ENCODE measurements at regions not wholly inside any gene's neighbourhood (a gene's known extent, or its start where the extent isn't known, plus 50 kb on each side); places are given as distances from the start of the nearest gene placed in this dataset.

GRCh38 chr1:22386774-22387173 is 64.9 kb upstream of the ZBTB40 start:
- Histone ChIP-seq H3K4me2 (ENCODE audit: low read length) (no peak overlapping the region), H4K20me1 (ENCODE audit: control insufficient read depth, insufficient read depth, low read depth, low read length) (no peaks in the 10 kb centered on the region), H3K79me2 (ENCODE audit: control insufficient read depth, low read length) (no peaks in the 10 kb centered on the region), H3K27ac (ENCODE audit: low read depth, low read length) (no peak overlapping the region), H3K27me3 (ENCODE audit: control insufficient read depth, low read length) (no peaks in the 10 kb centered on the region), H3K36me3 (ENCODE audit: control insufficient read depth, low read length) (no peaks in the 10 kb centered on the region), H3K4me3 (ENCODE audit: low read length) (no peak overlapping the region), H3F3A (ENCODE audit: control insufficient read depth, insufficient read depth) (no peaks in the 10 kb centered on the region), H3K9me2 (replicated peaks; ENCODE audit: control insufficient read depth, low read length) (no peaks in the 10 kb centered on the region), H3K9me3 (ENCODE audit: control insufficient read depth, insufficient read depth, low read length) (no peaks in the 10 kb centered on the region), H3K4me1 (ENCODE audit: control insufficient read depth, low read length) (no peaks in the 10 kb centered on the region)
- no peak for TF ChIP-seq CTCF (IDR thresholded peaks at IDR 0.05; ENCODE audit: low read depth, low read length, poor library complexity, severe bottlenecking)
- no peak for TF ChIP-seq EZH2phosphoT487 (IDR thresholded peaks at IDR 0.05; ENCODE audit: borderline replicate concordance, low read length)

DNA sequence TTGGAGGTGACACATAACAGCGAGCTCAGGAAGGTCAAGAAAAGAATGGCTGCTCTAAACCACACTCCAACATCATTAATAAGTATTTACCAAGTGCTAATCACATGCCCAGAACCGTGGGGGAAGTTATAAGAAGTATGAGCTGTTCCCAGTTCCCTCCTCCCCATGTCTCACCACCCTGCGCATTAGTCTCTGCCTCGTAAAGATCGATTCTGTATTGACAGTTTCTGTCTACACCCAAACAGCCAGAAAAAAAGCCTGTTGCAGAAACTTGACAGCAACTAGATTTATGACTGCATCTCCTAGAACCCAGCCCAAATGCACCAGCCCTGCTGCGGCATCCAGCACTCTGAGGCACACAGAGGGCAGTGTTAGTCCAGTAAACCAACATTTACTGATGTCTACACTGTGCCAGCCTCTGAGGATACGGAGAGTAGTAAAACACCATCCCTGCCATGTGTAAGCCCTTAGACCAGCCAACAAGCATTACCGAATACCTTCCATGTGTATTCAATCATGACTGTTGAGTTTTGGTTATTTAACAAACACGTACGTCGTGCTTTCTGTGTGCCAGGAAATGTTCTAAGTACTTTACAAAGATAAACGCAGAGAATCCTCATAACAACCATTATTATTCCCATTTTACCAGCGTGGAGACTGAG is 63.6 kb upstream of the ZBTB40 start:
- Histone ChIP-seq H3F3A (ENCODE audit: control insufficient read depth, insufficient read depth) (no peaks in the 10 kb centered on the region), H3K4me2 (ENCODE audit: low read length) (no peak overlapping the region), H3K27me3 (ENCODE audit: control insufficient read depth, low read length) (no peaks in the 10 kb centered on the region)

GRCh38 chr1:22388671-22389450 is 62.8 kb upstream of the ZBTB40 start:
- Histone ChIP-seq H3K4me3 (ENCODE audit: low read length) (no peak overlapping the region), H3K4me1 (ENCODE audit: control insufficient read depth, low read length) (no peaks in the 10 kb centered on the region), H3F3A (ENCODE audit: control insufficient read depth, insufficient read depth) (no peaks in the 10 kb centered on the region), H3K27me3 (ENCODE audit: control insufficient read depth, low read length) (no peaks in the 10 kb centered on the region; the same call in 1 of the 2 replicates), H3K36me3 (ENCODE audit: control insufficient read depth, low read length) (no peaks in the 10 kb centered on the region), H3K79me2 (ENCODE audit: control insufficient read depth, low read length) (no peaks in the 10 kb centered on the region), H4K20me1 (ENCODE audit: control insufficient read depth, insufficient read depth, low read depth, low read length) (no peaks in the 10 kb centered on the region), H3K9me2 (replicated peaks; ENCODE audit: control insufficient read depth, low read length) (no peaks in the 10 kb centered on the region), H3K4me2 (ENCODE audit: low read length) (no peak overlapping the region), H3K9me3 (ENCODE audit: control insufficient read depth, insufficient read depth, low read length) (no peaks in the 10 kb centered on the region), H3K27ac (ENCODE audit: low read depth, low read length) (no peak overlapping the region)
- TF ChIP-seq EZH2phosphoT487 (IDR thresholded peaks at IDR 0.05; ENCODE audit: borderline replicate concordance, low read length) (no peak), CTCF (IDR thresholded peaks at IDR 0.05; ENCODE audit: low read depth, low read length, poor library complexity, severe bottlenecking) (no peak)

More for the DNA sequence above, 63.6 kb upstream of the ZBTB40 start:
- no peak overlapping the region for H3K27ac ChIP-seq (ENCODE audit: low read depth, low read length)
- no peak overlapping the region for H3K4me3 ChIP-seq (ENCODE audit: low read length)
- no peaks in the 10 kb centered on the region for H3K79me2 ChIP-seq (ENCODE audit: control insufficient read depth, low read length)
- no peaks in the 10 kb centered on the region for H3K9me3 ChIP-seq (ENCODE audit: control insufficient read depth, insufficient read depth, low read length)
- no peaks in the 10 kb centered on the region for H3K36me3 ChIP-seq (ENCODE audit: control insufficient read depth, low read length)
- H4K20me1 ChIP-seq (ENCODE audit: control insufficient read depth, insufficient read depth, low read depth, low read length) = no peaks in the 10 kb centered on the region
- TF ChIP-seq EZH2phosphoT487 (IDR thresholded peaks at IDR 0.05; ENCODE audit: borderline replicate concordance, low read length) (no peak), CTCF (IDR thresholded peaks at IDR 0.05; ENCODE audit: low read depth, low read length, poor library complexity, severe bottlenecking) (no peak)
- H3K4me1 ChIP-seq (ENCODE audit: control insufficient read depth, low read length) = no peaks in the 10 kb centered on the region
- H3K9me2 ChIP-seq (replicated peaks; ENCODE audit: control insufficient read depth, low read length) = no peaks in the 10 kb centered on the region
